Body of pancreas (tissue), 4 donors: ENCODE measurements at regions not wholly inside any gene's neighbourhood (a gene's known extent, or its start where the extent isn't known, plus 50 kb on each side); places are given as distances from the start of the nearest gene placed in this dataset.

Experiments used
- ATAC-seq: fragments of 150-250 bp; one replicate; pipeline ENCODE4 v1.9.1; 2016
- DNase-seq, 4 donors: peaks; one replicate each; pipeline ENCODE4 v3.0.0-alpha.2; 2019
- H3K27ac ChIP-seq, 4 donors: fragments of 200-600 bp; sonication (generic); 1 replicate in 3 of 4; 2 replicates in 1 of 4; pipeline versions ENCODE4 v1.5.1 to v1.6.1; 2016 to 2019; ENCODE audit warnings: mild to moderate bottlenecking in 1 of 4, mixed read lengths in 1 of 4, moderate library complexity in 1 of 4
- H3K27me3 ChIP-seq, 2 donors: fragments of 200-600 bp; sonication (generic); one replicate each; pipeline ENCODE4 v1.6.0; 2016; ENCODE audit warnings: mild to moderate bottlenecking in 1 of 2
- H3K36me3 ChIP-seq, 2 donors: fragments of 200-600 bp; sonication (generic); replicated peaks in 1 of 2; 2 replicates each; pipeline ENCODE4 v1.5.1; 2016; ENCODE audit warnings: low read depth in 2 of 2; ENCODE audit not compliant: insufficient read depth in 1 of 2
- H3K4me1 ChIP-seq: fragments of 200-600 bp; sonication (generic); one replicate; pipeline ENCODE4 v1.6.0; 2016
- H3K4me3 ChIP-seq, 2 donors: fragments of 200-600 bp; sonication (generic); 1 replicate in 1 of 2; 2 replicates in 1 of 2; pipeline ENCODE4 v1.5.1; 2016 to 2019
- H3K9me3 ChIP-seq, 3 donors: fragments of 200-600 bp; sonication (generic); 1 replicate in 2 of 3; 2 replicates in 1 of 3; pipeline ENCODE4 v1.5.1; 2016
- CTCF ChIP-seq, 7 experiments: fragments of 450-650 bp in 4 of 7; fragments of 200-600 bp in 3 of 7; sonication (generic) in 3 of 7; IDR thresholded peaks; one replicate each; pipeline ENCODE4 v1.5.1; 2016 to 2019; ENCODE audit warnings: antibody characterized with exemption in 7 of 7
- POLR2A ChIP-seq, 3 donors: fragments of 450-650 bp; IDR thresholded peaks; one replicate each; pipeline ENCODE4 v1.6.1; 2016; ENCODE audit warnings: antibody characterized with exemption in 3 of 3, mild to moderate bottlenecking in 2 of 3
- WGBS, 2 donors: methylation state at CpG; one replicate each; pipeline ENCODE4 v1.1.5; 2017; 5-methylcytosine and 5-hydroxymethylcytosine counted together
- intact Hi-C: fragments of 100-400 bp; cut with DNase I; formaldehyde crosslinking; loops from one replicate; pipeline ENCODE4 v1.15.1; 2023

DNA sequence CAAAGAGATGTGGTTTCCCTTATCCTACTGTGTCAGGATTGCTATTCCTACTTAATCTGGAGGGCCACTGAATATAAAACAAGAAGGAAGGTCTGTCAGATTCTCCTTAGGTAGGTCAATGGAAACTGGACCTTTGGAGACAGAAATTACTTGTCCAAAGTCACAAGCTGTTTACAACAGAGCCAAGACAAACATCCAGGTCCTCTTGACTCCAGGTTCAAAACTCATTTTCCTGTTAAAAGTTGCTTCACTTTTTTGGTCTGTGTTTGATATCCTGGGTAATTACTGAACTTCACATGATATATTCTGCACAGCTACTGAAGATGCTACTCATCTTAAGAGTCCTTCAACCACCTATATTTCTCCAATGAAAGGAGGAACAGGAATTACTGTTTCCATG is 81.2 kb upstream of the ARHGAP32 start:
- no peak overlapping the region for H3K27ac ChIP-seq
- ATAC-seq (no peak), DNase-seq (no peak)

GRCh38 chr11:129271030-129271429 is 78.9 kb upstream of the ARHGAP32 start:
- DNase-seq = peak in 1 of 4 donors; percentile 30
- H3K9me3 ChIP-seq = no peaks in the 10 kb centered on the region
- no peaks in the 10 kb centered on the region for H3K36me3 ChIP-seq
- H3K27me3 ChIP-seq = no peaks in the 10 kb centered on the region
- H3K4me3 ChIP-seq = no peak overlapping the region
- intact Hi-C loops = loop anchor here (10.0 kb wide), 1 partner anchor 54 kb away; no protein-coding TSS in a partner anchor
- TF ChIP-seq CTCF (IDR thresholded peaks at IDR 0.05) (no peak), POLR2A (IDR thresholded peaks at IDR 0.05) (no peak)
- 69% methylated on average over 9 of the region's 9 CpGs for WGBS, 2 donors
- no peak overlapping the region for H3K27ac ChIP-seq
- peaks cover 37% of the 10 kb centered on the region for H3K4me1 ChIP-seq
- no peak for ATAC-seq

More for the DNA sequence above, 81.2 kb upstream of the ARHGAP32 start:
- intact Hi-C loops = loop anchor here (10.0 kb wide), 1 partner anchor 51 kb away; no protein-coding TSS in a partner anchor
- no peak overlapping the region for H3K4me3 ChIP-seq
- peaks cover 59% of the 10 kb centered on the region for H3K4me1 ChIP-seq
- H3K36me3 ChIP-seq = no peaks in the 10 kb centered on the region
- no peaks in the 10 kb centered on the region for H3K9me3 ChIP-seq
- TF ChIP-seq POLR2A (IDR thresholded peaks at IDR 0.05) = no peak
- no peak for TF ChIP-seq CTCF (IDR thresholded peaks at IDR 0.05)
- no peaks in the 10 kb centered on the region for H3K27me3 ChIP-seq

- H3K27ac ChIP-seq = no peak overlapping the region
- H3K9me3 ChIP-seq = no peaks in the 10 kb centered on the region
- H3K4me3 ChIP-seq = no peak overlapping the region
- no peak for TF ChIP-seq CTCF (IDR thresholded peaks at IDR 0.05)
- TF ChIP-seq POLR2A (IDR thresholded peaks at IDR 0.05) = no peak
- ATAC-seq (no peak), DNase-seq (no peak)
- 65 to 70% methylated on average over 4 of the region's 4 CpGs for WGBS, 2 donors
- peaks cover 31% of the 10 kb centered on the region for H3K4me1 ChIP-seq
- intact Hi-C loops = loop anchor here (10.0 kb wide), 1 partner anchor 54 kb away; no protein-coding TSS in a partner anchor
- no peaks in the 10 kb centered on the region for H3K36me3 ChIP-seq
- H3K27me3 ChIP-seq = no peaks in the 10 kb centered on the region
Observed at GRCh38 chr11:129270446-129270845, 78.3 kb upstream of the ARHGAP32 start.

DNA sequence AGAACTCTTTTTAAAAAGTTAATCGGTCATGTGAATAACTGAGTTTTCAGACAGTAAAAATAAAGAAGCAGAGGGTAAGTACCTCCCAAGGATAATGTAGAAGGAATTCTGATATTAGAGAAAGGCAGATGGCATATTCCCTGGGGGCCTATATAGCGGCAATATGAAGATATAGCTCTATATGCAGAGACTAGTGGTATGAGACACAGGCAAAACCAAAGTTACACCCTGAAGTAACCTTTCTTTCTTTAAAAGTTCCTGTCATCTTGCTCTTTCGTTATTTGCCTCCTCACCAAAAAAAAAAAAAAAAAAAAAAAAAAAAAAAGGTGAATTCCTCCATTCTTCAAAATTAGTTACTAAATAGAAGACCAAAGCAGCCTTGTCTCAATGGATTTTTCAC is 76.2 kb upstream of the ARHGAP32 start:
- DNase-seq (no peak), ATAC-seq (no peak)
- intact Hi-C loops = no loop called here
- H3K4me1 ChIP-seq = peaks cover 19% of the 10 kb centered on the region
- no peaks in the 10 kb centered on the region for H3K9me3 ChIP-seq
- no peaks in the 10 kb centered on the region for H3K27me3 ChIP-seq
- no peak overlapping the region for H3K4me3 ChIP-seq
- H3K36me3 ChIP-seq = no peaks in the 10 kb centered on the region
- TF ChIP-seq POLR2A (IDR thresholded peaks at IDR 0.05) = no peak
- no peak for TF ChIP-seq CTCF (IDR thresholded peaks at IDR 0.05)
- no peak overlapping the region for H3K27ac ChIP-seq
- 92 to 95% methylated on average over 3 of the region's 3 CpGs for WGBS, 2 donors

GRCh38 chr11:129267716-129268115 is 75.6 kb upstream of the ARHGAP32 start:
- DNase-seq (no peak), ATAC-seq (no peak)
- intact Hi-C loops = no loop called here
- H3K4me1 ChIP-seq = peaks cover 12% of the 10 kb centered on the region
- H3K9me3 ChIP-seq = no peaks in the 10 kb centered on the region
- WGBS, 2 donors = 70 to 76% methylated on average over 3 of the region's 3 CpGs
- H3K27ac ChIP-seq = no peak overlapping the region
- H3K4me3 ChIP-seq = no peak overlapping the region
- no peaks in the 10 kb centered on the region for H3K36me3 ChIP-seq
- H3K27me3 ChIP-seq = no peaks in the 10 kb centered on the region
- TF ChIP-seq POLR2A (IDR thresholded peaks at IDR 0.05) (no peak), CTCF (IDR thresholded peaks at IDR 0.05) (no peak)
